ENCODE measurements at regions not wholly inside any gene's neighbourhood (a gene's known extent, or its start where the extent isn't known, plus 50 kb on each side); places are given as distances from the start of the nearest gene placed in this dataset.

DNA sequence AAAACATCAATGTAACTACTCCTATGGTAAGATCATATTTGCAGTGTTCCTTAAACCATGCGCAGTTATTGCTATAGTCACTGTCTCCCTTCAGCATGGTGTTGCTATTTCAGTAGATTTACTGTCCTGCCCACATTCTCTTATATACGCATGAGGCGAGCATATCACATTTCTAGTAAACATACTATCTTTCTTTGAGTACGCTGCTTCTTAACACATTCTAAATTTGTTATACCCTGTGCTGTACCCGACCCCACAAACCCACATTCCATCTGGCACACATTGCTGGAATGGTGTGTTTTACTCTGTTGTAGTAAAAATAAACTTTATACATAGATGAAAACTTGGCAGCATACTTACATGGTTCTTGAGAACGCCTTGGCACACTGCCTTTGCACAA, 163.3 kb downstream of the QPCT start:
- ChIA-PET CTCF (ENCODE audit: partially characterized antibody) (interaction anchor here (1.4 kb wide), 1 partner anchor 93 kb away, joined by 6 read pairs; no protein-coding TSS in a partner anchor), POLR2A (ENCODE audit: partially characterized antibody) (no interaction called here)
- H3K9me3 Mint-ChIP-seq = no peaks in the 10 kb centered on the region
- no peaks in the 10 kb centered on the region for H3K4me1 ChIP-seq (ENCODE audit: insufficient read depth, low read length)
- no peak overlapping the region for H3K27ac Mint-ChIP-seq
- H3K27me3 Mint-ChIP-seq = peaks cover 2% of the 10 kb centered on the region in 2 donors
- intact Hi-C loops (cut with micrococcal nuclease) = no loop called here
- H3K36me3 ChIP-seq (ENCODE audit: insufficient read depth, low read length) = no peaks in the 10 kb centered on the region
- no peaks in the 10 kb centered on the region for H3K27me3 ChIP-seq (ENCODE audit: insufficient read depth, low read length)
- no peak overlapping the region for H3K4me3 ChIP-seq (ENCODE audit: low read length in 2 of 2)
- H3K4me1 Mint-ChIP-seq = peaks cover 0 to 1% (median 0%) of the 10 kb centered on the region in 4 donors
- no peaks in the 10 kb centered on the region for H3K9me3 ChIP-seq (ENCODE audit: control insufficient read depth in 1 of 2, low read length in 2 of 2)
- H3K4me3 Mint-ChIP-seq = no peak overlapping the region
- peaks cover 0 to 4% of the 10 kb centered on the region in 2 donors for H3K36me3 Mint-ChIP-seq
- DNase-seq = no peak
- H3K27ac ChIP-seq (ENCODE audit: low read depth, low read length) = no peak overlapping the region

DNA sequence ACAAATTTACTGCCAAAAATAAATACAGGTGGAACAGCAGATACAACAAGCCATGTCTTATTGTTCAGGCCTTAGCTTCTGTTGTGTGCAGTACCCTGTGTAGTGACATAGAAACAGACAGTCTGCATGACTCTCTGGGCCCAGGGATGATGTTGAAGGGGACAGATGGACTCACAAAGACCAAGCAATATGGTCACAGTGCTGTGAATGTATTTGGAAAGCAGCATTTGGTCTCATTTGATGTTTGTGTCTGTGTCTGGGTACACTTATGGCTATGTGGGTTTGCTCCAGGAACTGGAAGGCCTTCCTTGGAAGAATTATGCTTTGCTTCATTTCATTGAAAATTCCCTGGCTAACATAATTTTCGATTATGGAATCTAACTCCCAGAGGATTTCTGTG, 158.5 kb downstream of the CDC42EP3 start:
- Histone ChIP-seq H3K9me3 (ENCODE audit: control insufficient read depth in 1 of 2, low read length in 2 of 2) (no peaks in the 10 kb centered on the region), H3K36me3 (ENCODE audit: insufficient read depth, low read length) (no peaks in the 10 kb centered on the region), H3K27ac (ENCODE audit: low read depth, low read length) (no peak overlapping the region), H3K4me3 (ENCODE audit: low read length in 2 of 2) (no peak overlapping the region), H3K27me3 (ENCODE audit: insufficient read depth, low read length) (no peaks in the 10 kb centered on the region), H3K4me1 (ENCODE audit: insufficient read depth, low read length) (no peaks in the 10 kb centered on the region)
- POLR2A ChIA-PET (ENCODE audit: partially characterized antibody) = interaction anchor here (1.1 kb wide), 1 partner anchor 52 kb away, joined by 3 read pairs; no protein-coding TSS in a partner anchor
- CTCF ChIA-PET (ENCODE audit: partially characterized antibody) = interaction anchor here (1.3 kb wide), 1 partner anchor 98 kb away, joined by 5 read pairs; no protein-coding TSS in a partner anchor
- Mint-ChIP-seq H3K9me3 (peaks cover 0 to 7% (median 0%) of the 10 kb centered on the region in 8 donors), H3K4me1 (no peaks in the 10 kb centered on the region), H3K27me3 (no peaks in the 10 kb centered on the region), H3K4me3 (no peak overlapping the region), H3K27ac (no peak overlapping the region), H3K36me3 (no peaks in the 10 kb centered on the region)
- DNase-seq = no peak
- intact Hi-C loops (cut with micrococcal nuclease) = no loop called here

DNA sequence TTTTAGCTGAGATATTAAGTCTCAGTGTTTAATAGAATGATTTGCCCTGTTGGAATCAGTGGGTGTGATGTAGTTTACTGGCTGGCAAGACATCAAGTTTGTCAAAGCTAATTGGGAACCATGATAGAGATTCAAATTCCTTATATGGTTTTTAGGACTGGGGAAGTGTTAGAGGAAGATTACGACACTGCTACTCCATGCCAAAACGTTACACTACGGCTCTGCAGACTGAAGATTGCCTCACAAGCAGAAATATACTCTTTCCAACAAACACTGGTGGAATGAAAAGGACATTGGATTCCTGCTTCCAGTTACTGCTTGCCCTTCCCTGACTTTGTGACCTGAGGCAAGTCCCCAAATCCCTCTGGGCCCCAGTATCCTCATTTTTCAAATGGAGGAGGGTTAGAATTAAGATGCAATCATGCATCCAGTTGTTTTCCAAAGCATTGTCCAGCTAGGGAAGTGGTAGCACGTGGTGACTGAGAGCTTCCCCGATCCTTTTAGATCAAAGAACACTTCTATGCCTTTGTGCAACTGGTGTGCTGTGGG, 147.6 kb downstream of the CDC42EP3 start:
- Histone ChIP-seq H3K4me3 (ENCODE audit: low read length in 2 of 2) (no peak overlapping the region), H3K9me3 (ENCODE audit: control insufficient read depth in 1 of 2, low read length in 2 of 2) (no peaks in the 10 kb centered on the region), H3K27me3 (ENCODE audit: insufficient read depth, low read length) (no peaks in the 10 kb centered on the region), H3K36me3 (ENCODE audit: insufficient read depth, low read length) (no peaks in the 10 kb centered on the region), H3K4me1 (ENCODE audit: insufficient read depth, low read length) (no peaks in the 10 kb centered on the region), H3K27ac (ENCODE audit: low read depth, low read length) (no peak overlapping the region)
- intact Hi-C loops (cut with micrococcal nuclease) = no loop called here
- Mint-ChIP-seq H3K27ac (no peak overlapping the region), H3K36me3 (no peaks in the 10 kb centered on the region), H3K4me3 (peak overlapping the region in 1 of 8 donors; percentile 55), H3K27me3 (no peaks in the 10 kb centered on the region), H3K9me3 (no peaks in the 10 kb centered on the region), H3K4me1 (peaks cover 0 to 3% (median 0%) of the 10 kb centered on the region in 4 donors)
- ChIA-PET CTCF (ENCODE audit: partially characterized antibody) (interaction anchor here (1.0 to 1.3 kb wide), 5 partner anchors 14 to 353 kb away, joined by 3 to 5 read pairs (median 3); no protein-coding TSS in a partner anchor), POLR2A (ENCODE audit: partially characterized antibody) (interaction anchor here (0.6 kb wide), 1 partner anchor 67 kb away, joined by 3 read pairs; no protein-coding TSS in a partner anchor)
- no peak for DNase-seq

GRCh38 chr2:37526323-37526722, 145.1 kb downstream of the CDC42EP3 start:
- H3K9me3 Mint-ChIP-seq = no peaks in the 10 kb centered on the region
- no peaks in the 10 kb centered on the region for H3K36me3 ChIP-seq (ENCODE audit: insufficient read depth, low read length)
- H3K27me3 ChIP-seq (ENCODE audit: insufficient read depth, low read length) = no peaks in the 10 kb centered on the region
- peaks cover 0 to 3% (median 0%) of the 10 kb centered on the region in 4 donors for H3K4me1 Mint-ChIP-seq
- H3K27me3 Mint-ChIP-seq = no peaks in the 10 kb centered on the region
- POLR2A ChIA-PET (ENCODE audit: partially characterized antibody) = no interaction called here
- no peak overlapping the region for H3K27ac ChIP-seq (ENCODE audit: low read depth, low read length)
- no peaks in the 10 kb centered on the region for H3K4me1 ChIP-seq (ENCODE audit: insufficient read depth, low read length)
- no peak overlapping the region for H3K4me3 Mint-ChIP-seq
- H3K4me3 ChIP-seq (ENCODE audit: low read length in 2 of 2) = no peak overlapping the region
- H3K27ac Mint-ChIP-seq = no peak overlapping the region
- no peaks in the 10 kb centered on the region for H3K36me3 Mint-ChIP-seq
- DNase-seq = no peak
- intact Hi-C loops (cut with micrococcal nuclease) = no loop called here
- CTCF ChIA-PET (ENCODE audit: partially characterized antibody) = no interaction called here
- no peaks in the 10 kb centered on the region for H3K9me3 ChIP-seq (ENCODE audit: control insufficient read depth in 1 of 2, low read length in 2 of 2)

DNA sequence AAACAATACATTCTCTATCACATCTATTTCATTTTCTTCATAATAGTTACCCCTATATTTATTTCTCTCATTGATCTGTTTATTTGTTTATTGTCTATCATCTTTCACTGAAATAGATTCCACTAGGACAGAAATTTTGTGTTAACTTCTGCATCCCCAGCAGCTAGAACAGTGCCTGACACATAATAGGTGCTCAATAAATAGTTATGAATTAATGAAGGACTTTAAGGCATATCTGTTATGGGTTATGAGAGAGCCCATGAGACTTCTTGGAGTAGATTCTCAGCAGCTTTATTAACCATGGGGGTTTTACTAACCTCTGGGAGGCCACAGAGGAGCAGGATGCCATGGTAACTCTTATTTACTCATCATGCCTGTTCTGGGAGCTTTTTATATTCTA, 144.6 kb downstream of the CDC42EP3 start:
- no peak for DNase-seq
- CTCF ChIA-PET (ENCODE audit: partially characterized antibody) = interaction anchor here (1.1 kb wide), 1 partner anchor 111 kb away, joined by 3 read pairs; no protein-coding TSS in a partner anchor
- Mint-ChIP-seq H3K27ac (no peak overlapping the region), H3K4me3 (no peak overlapping the region), H3K27me3 (no peaks in the 10 kb centered on the region), H3K9me3 (no peaks in the 10 kb centered on the region), H3K36me3 (no peaks in the 10 kb centered on the region), H3K4me1 (peaks cover 0 to 3% (median 0%) of the 10 kb centered on the region in 4 donors)
- no peaks in the 10 kb centered on the region for H3K27me3 ChIP-seq (ENCODE audit: insufficient read depth, low read length)
- intact Hi-C loops (cut with micrococcal nuclease) = no loop called here
- H3K4me3 ChIP-seq (ENCODE audit: low read length in 2 of 2) = no peak overlapping the region
- H3K27ac ChIP-seq (ENCODE audit: low read depth, low read length) = no peak overlapping the region
- H3K4me1 ChIP-seq (ENCODE audit: insufficient read depth, low read length) = no peaks in the 10 kb centered on the region
- H3K9me3 ChIP-seq (ENCODE audit: control insufficient read depth in 1 of 2, low read length in 2 of 2) = no peaks in the 10 kb centered on the region
- POLR2A ChIA-PET (ENCODE audit: partially characterized antibody) = no interaction called here
- no peaks in the 10 kb centered on the region for H3K36me3 ChIP-seq (ENCODE audit: insufficient read depth, low read length)

DNA sequence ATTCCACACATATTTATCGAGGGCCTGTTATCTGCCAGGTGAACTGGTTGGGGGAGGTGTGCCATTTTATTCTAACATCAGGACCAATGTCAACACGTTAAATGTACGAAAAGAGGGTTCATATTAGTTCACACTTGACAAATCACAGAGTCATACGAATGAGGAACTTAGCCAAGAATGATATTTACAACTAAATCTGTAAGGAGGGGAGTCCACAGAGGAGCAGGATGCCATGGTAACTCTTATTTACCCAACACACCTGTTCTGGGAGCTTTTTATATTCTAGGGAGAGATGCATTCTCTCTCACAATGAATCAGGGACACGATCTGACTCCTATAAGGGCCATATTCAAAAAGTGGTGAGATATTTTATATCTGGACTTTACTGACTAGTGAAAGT, 144.1 kb downstream of the CDC42EP3 start:
- no peak overlapping the region for H3K4me3 Mint-ChIP-seq
- intact Hi-C loops (cut with micrococcal nuclease) = no loop called here
- H3K27ac ChIP-seq (ENCODE audit: low read depth, low read length) = no peak overlapping the region
- no peak for DNase-seq
- no peaks in the 10 kb centered on the region for H3K27me3 ChIP-seq (ENCODE audit: insufficient read depth, low read length)
- H3K9me3 Mint-ChIP-seq = no peaks in the 10 kb centered on the region
- H3K36me3 ChIP-seq (ENCODE audit: insufficient read depth, low read length) = no peaks in the 10 kb centered on the region
- H3K36me3 Mint-ChIP-seq = no peaks in the 10 kb centered on the region
- ChIA-PET POLR2A (ENCODE audit: partially characterized antibody) (no interaction called here), CTCF (ENCODE audit: partially characterized antibody) (interaction anchor here (1.1 kb wide), 1 partner anchor 112 kb away, joined by 3 read pairs; no protein-coding TSS in a partner anchor)
- H3K9me3 ChIP-seq (ENCODE audit: control insufficient read depth in 1 of 2, low read length in 2 of 2) = no peaks in the 10 kb centered on the region
- H3K4me3 ChIP-seq (ENCODE audit: low read length in 2 of 2) = no peak overlapping the region
- H3K4me1 Mint-ChIP-seq = peaks cover 0 to 3% (median 0%) of the 10 kb centered on the region in 4 donors
- H3K27me3 Mint-ChIP-seq = no peaks in the 10 kb centered on the region
- no peak overlapping the region for H3K27ac Mint-ChIP-seq
- no peaks in the 10 kb centered on the region for H3K4me1 ChIP-seq (ENCODE audit: insufficient read depth, low read length)

- intact Hi-C loops (cut with micrococcal nuclease) = no loop called here
- CTCF ChIA-PET (ENCODE audit: partially characterized antibody) = no interaction called here
- POLR2A ChIA-PET (ENCODE audit: partially characterized antibody) = no interaction called here
- Histone ChIP-seq H3K9me3 (ENCODE audit: control insufficient read depth in 1 of 2, low read length in 2 of 2) (no peaks in the 10 kb centered on the region), H3K4me1 (ENCODE audit: insufficient read depth, low read length) (no peaks in the 10 kb centered on the region), H3K4me3 (ENCODE audit: low read length in 2 of 2) (no peak overlapping the region), H3K36me3 (ENCODE audit: insufficient read depth, low read length) (no peaks in the 10 kb centered on the region), H3K27me3 (ENCODE audit: insufficient read depth, low read length) (no peaks in the 10 kb centered on the region), H3K27ac (ENCODE audit: low read depth, low read length) (no peak overlapping the region)
- no peaks in the 10 kb centered on the region for H3K9me3 Mint-ChIP-seq
- no peak overlapping the region for H3K27ac Mint-ChIP-seq
- H3K27me3 Mint-ChIP-seq = peaks cover 0 to 1% of the 10 kb centered on the region in 2 donors
- no peaks in the 10 kb centered on the region for H3K36me3 Mint-ChIP-seq
- no peak overlapping the region for H3K4me3 Mint-ChIP-seq
- H3K4me1 Mint-ChIP-seq = no peaks in the 10 kb centered on the region
- DNase-seq = no peak
These were observed 141.5 kb downstream of the CDC42EP3 start for GRCh38 chr2:37529830-37530415.

All from CD4-positive, alpha-beta memory T cell (primary cell).